Loucy (cell line): ENCODE measurements at regions not wholly inside any gene's neighbourhood (a gene's known extent, or its start where the extent isn't known, plus 50 kb on each side); places are given as distances from the start of the nearest gene placed in this dataset.

ENCODE experiments used
- H2AFZ ChIP-seq: fragments of 200-600 bp; sonication (generic); 2 replicates; pipeline ENCODE4 v1.6.0; 2016; ENCODE audit warnings: antibody characterized with exemption, mild to moderate bottlenecking, low read length, moderate library complexity
- H3F3A ChIP-seq: fragments of 200-600 bp; 2 replicates; pipeline ENCODE4 v1.6.0; 2016; ENCODE audit warnings: antibody characterized with exemption, low read depth, mild to moderate bottlenecking
- H3K27me3 ChIP-seq: fragments of 200-600 bp; sonication (generic); 2 replicates; pipeline ENCODE4 v1.6.1; 2014; ENCODE audit warnings: low read length, mild to moderate bottlenecking; ENCODE audit not compliant: insufficient read depth, poor library complexity, severe bottlenecking
- H3K36me3 ChIP-seq: fragments of 200-600 bp; sonication (generic); 2 replicates; pipeline ENCODE4 v1.6.1; 2016; ENCODE audit warnings: low read length; ENCODE audit not compliant: insufficient read depth
- H3K4me1 ChIP-seq: fragments of 200-600 bp; sonication (generic); 2 replicates; pipeline ENCODE4 v1.5.1; 2014; ENCODE audit warnings: low read length, mild to moderate bottlenecking; ENCODE audit not compliant: insufficient read depth, poor library complexity, severe bottlenecking
- H3K4me2 ChIP-seq: fragments of 200-600 bp; sonication (generic); 2 replicates; pipeline ENCODE4 v1.6.0; 2014; ENCODE audit warnings: antibody characterized with exemption, low read length, low read depth, mild to moderate bottlenecking; ENCODE audit not compliant: poor library complexity, severe bottlenecking
- H3K4me3 ChIP-seq: fragments of 200-600 bp; sonication (generic); 2 replicates; pipeline ENCODE4 v1.5.1; 2014; ENCODE audit warnings: low read length, mild to moderate bottlenecking, mixed read lengths; ENCODE audit not compliant: poor library complexity, severe bottlenecking
- H3K79me2 ChIP-seq: fragments of 200-600 bp; sonication (generic); 2 replicates; pipeline ENCODE4 v1.6.1; 2014; ENCODE audit warnings: low read length; ENCODE audit not compliant: insufficient read depth
- H3K9ac ChIP-seq: fragments of 200-600 bp; sonication (generic); 2 replicates; pipeline ENCODE4 v1.6.0; 2014; ENCODE audit warnings: mild to moderate bottlenecking, low read depth, low read length, moderate library complexity; ENCODE audit not compliant: poor library complexity, severe bottlenecking
- H3K9me2 ChIP-seq: fragments of 200-600 bp; sonication (generic); replicated peaks from 2 replicates; pipeline ENCODE4 v1.6.1; 2016; ENCODE audit warnings: low read depth, low read length, mixed read lengths
- H3K9me3 ChIP-seq: fragments of 200-600 bp; sonication (generic); 2 replicates; pipeline ENCODE4 v1.6.1; 2014; ENCODE audit warnings: mild to moderate bottlenecking, antibody characterized with exemption, low read length, low read depth; ENCODE audit not compliant: insufficient read depth
- H4K20me1 ChIP-seq: fragments of 200-600 bp; sonication (generic); 2 replicates; pipeline ENCODE4 v1.6.0; 2014; ENCODE audit warnings: antibody characterized with exemption, low read length, mild to moderate bottlenecking; ENCODE audit not compliant: insufficient read depth, poor library complexity, severe bottlenecking
- EZH2phosphoT487 ChIP-seq: fragments of 200-600 bp; IDR thresholded peaks from 2 replicates; pipeline ENCODE4 v1.6.1; 2018; ENCODE audit warnings: antibody characterized with exemption, mild to moderate bottlenecking, moderate library complexity, borderline replicate concordance
- TF ChIP-seq, protein P1 (sequence below): fragments of 200-600 bp; sonication (generic); conservative IDR thresholded peaks from 2 replicates; pipeline ENCODE4 v1.5.1; 2014; ENCODE audit warnings: mild to moderate bottlenecking, antibody characterized with exemption, low read length

DNA sequence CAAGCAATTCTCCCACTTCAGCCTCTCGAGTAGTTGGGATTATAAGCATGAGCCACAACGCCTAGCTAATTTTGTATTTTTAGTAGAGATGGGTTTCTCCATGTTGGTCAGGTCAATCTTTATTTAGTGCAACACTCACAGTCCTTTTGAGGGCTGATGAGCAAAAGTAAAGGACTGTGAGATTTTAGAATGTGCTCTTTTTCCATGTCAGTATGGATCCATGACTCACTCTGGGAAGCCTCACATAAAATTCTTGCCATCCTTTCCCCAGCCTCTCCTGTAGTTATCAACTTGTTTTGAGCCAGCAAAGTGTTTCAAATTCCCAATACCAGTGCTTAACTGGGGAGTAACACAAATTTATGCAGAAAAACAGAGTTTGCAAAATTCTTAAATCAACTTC lies 135.8 kb upstream of the CXCL12 start:
- no peaks in the 10 kb centered on the region for H3K36me3 ChIP-seq
- no peaks in the 10 kb centered on the region for H3K9me3 ChIP-seq
- TF ChIP-seq, protein P1, sequence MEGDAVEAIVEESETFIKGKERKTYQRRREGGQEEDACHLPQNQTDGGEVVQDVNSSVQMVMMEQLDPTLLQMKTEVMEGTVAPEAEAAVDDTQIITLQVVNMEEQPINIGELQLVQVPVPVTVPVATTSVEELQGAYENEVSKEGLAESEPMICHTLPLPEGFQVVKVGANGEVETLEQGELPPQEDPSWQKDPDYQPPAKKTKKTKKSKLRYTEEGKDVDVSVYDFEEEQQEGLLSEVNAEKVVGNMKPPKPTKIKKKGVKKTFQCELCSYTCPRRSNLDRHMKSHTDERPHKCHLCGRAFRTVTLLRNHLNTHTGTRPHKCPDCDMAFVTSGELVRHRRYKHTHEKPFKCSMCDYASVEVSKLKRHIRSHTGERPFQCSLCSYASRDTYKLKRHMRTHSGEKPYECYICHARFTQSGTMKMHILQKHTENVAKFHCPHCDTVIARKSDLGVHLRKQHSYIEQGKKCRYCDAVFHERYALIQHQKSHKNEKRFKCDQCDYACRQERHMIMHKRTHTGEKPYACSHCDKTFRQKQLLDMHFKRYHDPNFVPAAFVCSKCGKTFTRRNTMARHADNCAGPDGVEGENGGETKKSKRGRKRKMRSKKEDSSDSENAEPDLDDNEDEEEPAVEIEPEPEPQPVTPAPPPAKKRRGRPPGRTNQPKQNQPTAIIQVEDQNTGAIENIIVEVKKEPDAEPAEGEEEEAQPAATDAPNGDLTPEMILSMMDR: no peak
- no peak for TF ChIP-seq EZH2phosphoT487
- H3K4me3 ChIP-seq: no peak overlapping the region
- H3F3A ChIP-seq: no peaks in the 10 kb centered on the region
- no peaks in the 10 kb centered on the region for H3K9me2 ChIP-seq
- H4K20me1 ChIP-seq: no peaks in the 10 kb centered on the region
- H3K4me1 ChIP-seq: no peaks in the 10 kb centered on the region
- no peaks in the 10 kb centered on the region for H3K27me3 ChIP-seq
- no peak overlapping the region for H3K4me2 ChIP-seq
- H3K79me2 ChIP-seq: no peaks in the 10 kb centered on the region
- H3K9ac ChIP-seq: no peak overlapping the region
- no peak overlapping the region for H2AFZ ChIP-seq

DNA sequence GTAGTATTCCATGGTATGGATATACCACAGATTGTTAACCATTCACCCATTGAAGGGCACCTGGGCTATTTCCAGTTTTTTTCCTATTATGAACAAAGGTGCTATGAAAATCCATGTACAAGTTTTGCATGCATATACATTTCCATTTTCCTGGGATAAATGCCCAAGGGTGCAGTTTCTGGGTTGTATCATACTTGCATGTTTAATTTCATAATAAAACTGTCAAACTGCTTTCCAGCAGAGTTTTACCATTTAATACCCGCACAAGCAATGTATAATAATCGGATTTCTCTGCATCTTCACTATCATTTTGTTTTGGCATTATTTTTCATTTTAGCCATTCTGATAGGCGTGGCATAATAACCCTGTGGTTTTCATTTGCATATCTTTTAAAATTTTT lies 154.3 kb upstream of the CXCL12 start:
- no peaks in the 10 kb centered on the region for H3K36me3 ChIP-seq
- H3K9ac ChIP-seq: no peak overlapping the region
- TF ChIP-seq, protein P1: no peak
- no peak for TF ChIP-seq EZH2phosphoT487
- no peaks in the 10 kb centered on the region for H4K20me1 ChIP-seq
- H3K4me3 ChIP-seq: no peak overlapping the region
- H3K4me2 ChIP-seq: no peak overlapping the region
- no peaks in the 10 kb centered on the region for H3K9me2 ChIP-seq
- no peaks in the 10 kb centered on the region for H3K4me1 ChIP-seq
- H2AFZ ChIP-seq: no peak overlapping the region
- no peaks in the 10 kb centered on the region for H3K9me3 ChIP-seq
- no peaks in the 10 kb centered on the region for H3F3A ChIP-seq
- H3K27me3 ChIP-seq: no peaks in the 10 kb centered on the region
- H3K79me2 ChIP-seq: no peaks in the 10 kb centered on the region

DNA sequence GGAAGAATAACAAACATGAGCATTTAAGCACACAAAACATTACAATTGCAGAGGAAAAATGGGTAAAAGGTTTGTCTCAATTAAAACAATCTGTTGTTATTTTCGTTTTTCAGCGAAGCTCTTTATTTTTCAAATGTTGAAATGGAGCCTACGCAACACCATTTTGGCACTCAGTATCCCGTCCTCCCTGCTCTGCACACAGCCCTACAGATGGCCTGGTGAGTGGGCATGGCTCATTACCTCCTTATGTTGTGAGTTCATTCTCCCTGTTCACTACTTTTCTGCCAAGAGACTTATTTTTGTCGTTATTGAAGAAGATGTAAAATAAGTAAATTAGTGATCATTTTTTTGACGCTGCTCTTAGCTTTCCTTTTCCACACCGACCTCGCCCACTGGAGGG lies 167.8 kb upstream of the CXCL12 start:
- H3K4me1 ChIP-seq: no peaks in the 10 kb centered on the region
- H3K4me3 ChIP-seq: no peak overlapping the region
- no peak overlapping the region for H3K9ac ChIP-seq
- H3K27me3 ChIP-seq: no peaks in the 10 kb centered on the region
- no peaks in the 10 kb centered on the region for H3F3A ChIP-seq
- no peak overlapping the region for H3K4me2 ChIP-seq
- no peaks in the 10 kb centered on the region for H3K79me2 ChIP-seq
- H4K20me1 ChIP-seq: no peaks in the 10 kb centered on the region
- no peaks in the 10 kb centered on the region for H3K9me3 ChIP-seq
- no peak for TF ChIP-seq EZH2phosphoT487
- TF ChIP-seq, protein P1: no peak
- no peaks in the 10 kb centered on the region for H3K36me3 ChIP-seq
- H3K9me2 ChIP-seq: no peaks in the 10 kb centered on the region
- H2AFZ ChIP-seq: no peak overlapping the region
